ENCODE measurements at regions not wholly inside any gene's neighbourhood (a gene's known extent, or its start where the extent isn't known, plus 50 kb on each side); places are given as distances from the start of the nearest gene placed in this dataset.

- H3K27me3 Mint-ChIP-seq (ENCODE audit: low read depth, poor library complexity), result no peaks in the 10 kb centered on the region
- TF ChIP-seq, protein P1, sequence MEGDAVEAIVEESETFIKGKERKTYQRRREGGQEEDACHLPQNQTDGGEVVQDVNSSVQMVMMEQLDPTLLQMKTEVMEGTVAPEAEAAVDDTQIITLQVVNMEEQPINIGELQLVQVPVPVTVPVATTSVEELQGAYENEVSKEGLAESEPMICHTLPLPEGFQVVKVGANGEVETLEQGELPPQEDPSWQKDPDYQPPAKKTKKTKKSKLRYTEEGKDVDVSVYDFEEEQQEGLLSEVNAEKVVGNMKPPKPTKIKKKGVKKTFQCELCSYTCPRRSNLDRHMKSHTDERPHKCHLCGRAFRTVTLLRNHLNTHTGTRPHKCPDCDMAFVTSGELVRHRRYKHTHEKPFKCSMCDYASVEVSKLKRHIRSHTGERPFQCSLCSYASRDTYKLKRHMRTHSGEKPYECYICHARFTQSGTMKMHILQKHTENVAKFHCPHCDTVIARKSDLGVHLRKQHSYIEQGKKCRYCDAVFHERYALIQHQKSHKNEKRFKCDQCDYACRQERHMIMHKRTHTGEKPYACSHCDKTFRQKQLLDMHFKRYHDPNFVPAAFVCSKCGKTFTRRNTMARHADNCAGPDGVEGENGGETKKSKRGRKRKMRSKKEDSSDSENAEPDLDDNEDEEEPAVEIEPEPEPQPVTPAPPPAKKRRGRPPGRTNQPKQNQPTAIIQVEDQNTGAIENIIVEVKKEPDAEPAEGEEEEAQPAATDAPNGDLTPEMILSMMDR (IDR thresholded peaks at IDR 0.05), result no peak
- H3K36me3 Mint-ChIP-seq (ENCODE audit: low read depth), result no peaks in the 10 kb centered on the region
- no peak overlapping the region for H3K4me3 Mint-ChIP-seq
- H3K9me3 Mint-ChIP-seq, result peaks cover 7% of the 10 kb centered on the region
- H3K4me1 Mint-ChIP-seq, result no peaks in the 10 kb centered on the region
- H3K27ac Mint-ChIP-seq, result no peak overlapping the region
- no peak for DNase-seq
Measured at GRCh38 chr14:27314231-27314630, 716.4 kb upstream of the NOVA1 start.

DNA sequence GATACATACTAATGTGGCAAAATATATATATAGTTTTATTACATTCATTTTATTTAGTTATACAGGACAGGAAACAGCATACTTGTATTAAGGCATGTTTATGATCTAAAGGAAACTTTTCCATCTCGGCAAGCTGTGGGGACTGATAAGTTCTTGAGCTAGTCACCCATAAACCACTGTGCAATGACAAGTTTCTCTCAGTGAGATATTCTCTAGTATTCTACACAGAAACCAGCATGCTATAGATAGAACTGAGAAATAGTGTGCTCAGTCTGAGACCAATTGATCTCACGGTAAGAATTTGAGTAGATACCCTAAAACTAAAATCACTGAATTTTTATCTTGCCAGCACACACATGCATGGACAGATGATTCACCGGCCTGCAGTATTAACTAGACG is 717.6 kb upstream of the NOVA1 start:
- Mint-ChIP-seq H3K4me3 (no peak overlapping the region), H3K9me3 (no peaks in the 10 kb centered on the region), H3K27me3 (ENCODE audit: low read depth, poor library complexity) (no peaks in the 10 kb centered on the region), H3K4me1 (no peaks in the 10 kb centered on the region), H3K27ac (no peak overlapping the region), H3K36me3 (ENCODE audit: low read depth) (no peaks in the 10 kb centered on the region)
- DNase-seq, result no peak
- TF ChIP-seq, protein P1 (IDR thresholded peaks at IDR 0.05), result no peak

- no peaks in the 10 kb centered on the region for H3K9me3 Mint-ChIP-seq
- DNase-seq, result no peak
- no peaks in the 10 kb centered on the region for H3K27me3 Mint-ChIP-seq (ENCODE audit: low read depth, poor library complexity)
- H3K36me3 Mint-ChIP-seq (ENCODE audit: low read depth), result no peaks in the 10 kb centered on the region
- no peaks in the 10 kb centered on the region for H3K4me1 Mint-ChIP-seq
- H3K4me3 Mint-ChIP-seq, result no peak overlapping the region
- H3K27ac Mint-ChIP-seq, result no peak overlapping the region
- TF ChIP-seq, protein P1 (IDR thresholded peaks at IDR 0.05), result no peak
Measured at GRCh38 chr14:27315947-27316346, 718.1 kb upstream of the NOVA1 start.

DNA sequence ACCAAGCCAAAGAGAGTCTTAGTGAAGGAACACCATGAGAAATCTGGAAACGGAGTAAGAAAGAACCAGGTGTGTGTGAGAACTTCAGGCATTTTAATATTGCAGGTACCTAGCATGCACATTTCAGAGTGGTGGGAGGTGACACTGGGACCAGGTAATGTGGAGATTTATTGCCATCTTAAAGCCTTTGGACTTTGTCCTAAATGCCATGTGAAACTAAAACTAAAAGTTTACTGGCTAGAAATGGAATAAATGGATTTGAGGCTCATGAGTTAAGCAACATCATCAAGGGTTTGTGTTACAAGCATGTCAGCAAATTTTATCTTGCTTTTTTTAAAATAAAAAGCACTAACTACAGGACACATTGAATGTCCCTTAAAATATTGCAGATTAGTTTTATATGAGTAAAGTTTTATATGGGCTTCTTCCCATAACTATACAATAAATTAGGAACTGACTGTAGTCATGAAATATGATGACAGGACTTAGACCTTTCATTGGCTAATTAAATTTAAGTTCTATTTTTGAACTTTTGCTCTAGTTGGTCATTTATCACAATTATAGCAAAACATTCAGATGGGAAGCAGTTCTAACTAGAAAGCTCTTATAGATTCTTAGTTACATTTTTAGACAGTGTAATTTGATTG is 721.1 kb upstream of the NOVA1 start:
- H3K27ac Mint-ChIP-seq, result no peak overlapping the region
- H3K36me3 Mint-ChIP-seq (ENCODE audit: low read depth), result no peaks in the 10 kb centered on the region
- DNase-seq, result no peak
- no peaks in the 10 kb centered on the region for H3K4me1 Mint-ChIP-seq
- TF ChIP-seq, protein P1 (IDR thresholded peaks at IDR 0.05), result no peak
- peaks cover 7% of the 10 kb centered on the region for H3K9me3 Mint-ChIP-seq
- H3K4me3 Mint-ChIP-seq, result no peak overlapping the region
- H3K27me3 Mint-ChIP-seq (ENCODE audit: low read depth, poor library complexity), result no peaks in the 10 kb centered on the region

DNA sequence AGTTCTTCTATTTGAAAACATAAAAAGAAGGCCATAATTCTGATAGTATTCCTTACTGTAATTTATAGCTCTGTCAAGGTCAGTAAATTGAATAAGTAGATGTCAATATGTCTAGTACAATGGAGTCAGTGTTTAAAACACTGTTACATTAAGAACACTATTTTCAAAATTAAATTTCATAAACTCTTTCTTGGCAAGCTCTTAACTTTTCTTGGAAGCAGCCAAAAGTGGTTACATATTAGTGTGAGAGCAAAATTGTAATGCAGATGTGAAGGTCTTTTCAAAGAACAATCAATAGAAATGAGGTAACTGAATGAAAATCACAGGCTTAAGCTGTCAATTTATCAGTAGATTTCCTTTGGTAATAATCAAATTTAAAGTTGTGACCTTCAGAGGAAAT is 722.4 kb upstream of the NOVA1 start:
- Mint-ChIP-seq H3K36me3 (ENCODE audit: low read depth) (no peaks in the 10 kb centered on the region), H3K27ac (no peak overlapping the region), H3K27me3 (ENCODE audit: low read depth, poor library complexity) (no peaks in the 10 kb centered on the region), H3K9me3 (peaks cover 17% of the 10 kb centered on the region), H3K4me3 (no peak overlapping the region), H3K4me1 (no peaks in the 10 kb centered on the region)
- TF ChIP-seq, protein P1 (IDR thresholded peaks at IDR 0.05), result no peak
- DNase-seq, result no peak

DNA sequence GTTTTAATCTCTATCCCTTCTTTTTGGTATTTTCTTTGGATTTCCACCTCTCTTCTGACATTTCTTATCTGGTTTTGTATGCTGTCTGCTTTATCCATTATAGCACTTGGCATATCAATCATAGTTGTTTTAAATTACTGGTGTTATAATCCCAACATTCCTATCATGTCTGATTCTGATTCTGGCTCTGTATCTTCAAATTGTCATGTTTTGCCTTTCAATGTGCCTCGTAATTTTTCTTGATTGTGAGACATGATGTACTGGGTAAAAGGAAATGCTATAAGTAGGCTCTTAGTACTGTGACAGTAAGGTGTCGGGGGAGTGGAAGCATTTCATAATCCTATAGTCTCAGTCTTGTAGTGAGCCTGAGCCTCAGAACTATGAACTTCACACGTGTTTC is 729.3 kb upstream of the NOVA1 start:
- TF ChIP-seq, protein P1 (IDR thresholded peaks at IDR 0.05), result no peak
- Mint-ChIP-seq H3K4me3 (no peak overlapping the region), H3K27ac (no peak overlapping the region), H3K36me3 (ENCODE audit: low read depth) (no peaks in the 10 kb centered on the region), H3K4me1 (no peaks in the 10 kb centered on the region), H3K9me3 (peaks cover 27% of the 10 kb centered on the region), H3K27me3 (ENCODE audit: low read depth, poor library complexity) (peaks cover 3% of the 10 kb centered on the region)
- DNase-seq, result no peak

All from nephron progenitor cell (in vitro differentiated cells).